ENCODE measurements at regions not wholly inside any gene's neighbourhood (a gene's known extent, or its start where the extent isn't known, plus 50 kb on each side); places are given as distances from the start of the nearest gene placed in this dataset.

DNA sequence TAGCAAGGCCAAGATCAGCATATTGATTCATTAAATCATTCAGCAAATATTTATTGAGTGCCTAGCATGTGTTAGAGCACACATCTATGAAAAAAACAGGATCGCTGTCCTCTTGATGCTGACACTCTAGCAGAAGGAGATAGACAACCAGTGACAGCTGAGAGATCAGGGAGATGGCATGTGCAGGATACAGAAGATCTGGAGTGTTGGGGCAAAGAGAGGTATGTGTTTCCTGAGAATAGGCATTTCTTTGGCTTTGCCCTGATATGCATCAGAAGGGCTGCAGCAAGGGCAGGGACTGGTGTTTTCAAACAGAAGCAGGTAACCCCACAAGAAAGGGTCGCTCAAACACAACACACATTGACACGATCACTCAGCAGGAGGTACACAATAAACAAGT is 423.4 kb downstream of the FOXO1 start:
- no peaks in the 10 kb centered on the region for H3K79me2 ChIP-seq (ENCODE audit: control insufficient read depth, low read length)
- H3K4me3 ChIP-seq (ENCODE audit: low read length) = no peak overlapping the region
- H3K9me3 ChIP-seq (ENCODE audit: control insufficient read depth, insufficient read depth, low read length) = no peaks in the 10 kb centered on the region
- TF ChIP-seq, protein P1, sequence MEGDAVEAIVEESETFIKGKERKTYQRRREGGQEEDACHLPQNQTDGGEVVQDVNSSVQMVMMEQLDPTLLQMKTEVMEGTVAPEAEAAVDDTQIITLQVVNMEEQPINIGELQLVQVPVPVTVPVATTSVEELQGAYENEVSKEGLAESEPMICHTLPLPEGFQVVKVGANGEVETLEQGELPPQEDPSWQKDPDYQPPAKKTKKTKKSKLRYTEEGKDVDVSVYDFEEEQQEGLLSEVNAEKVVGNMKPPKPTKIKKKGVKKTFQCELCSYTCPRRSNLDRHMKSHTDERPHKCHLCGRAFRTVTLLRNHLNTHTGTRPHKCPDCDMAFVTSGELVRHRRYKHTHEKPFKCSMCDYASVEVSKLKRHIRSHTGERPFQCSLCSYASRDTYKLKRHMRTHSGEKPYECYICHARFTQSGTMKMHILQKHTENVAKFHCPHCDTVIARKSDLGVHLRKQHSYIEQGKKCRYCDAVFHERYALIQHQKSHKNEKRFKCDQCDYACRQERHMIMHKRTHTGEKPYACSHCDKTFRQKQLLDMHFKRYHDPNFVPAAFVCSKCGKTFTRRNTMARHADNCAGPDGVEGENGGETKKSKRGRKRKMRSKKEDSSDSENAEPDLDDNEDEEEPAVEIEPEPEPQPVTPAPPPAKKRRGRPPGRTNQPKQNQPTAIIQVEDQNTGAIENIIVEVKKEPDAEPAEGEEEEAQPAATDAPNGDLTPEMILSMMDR (IDR thresholded peaks at IDR 0.05; ENCODE audit: low read depth, low read length, poor library complexity, severe bottlenecking) = no peak
- TF ChIP-seq EZH2phosphoT487 (IDR thresholded peaks at IDR 0.05; ENCODE audit: borderline replicate concordance, low read length) = no peak
- no peaks in the 10 kb centered on the region for H3K36me3 ChIP-seq (ENCODE audit: control insufficient read depth, low read length)
- H3K9me2 ChIP-seq (replicated peaks; ENCODE audit: control insufficient read depth, low read length) = no peaks in the 10 kb centered on the region
- H3K4me1 ChIP-seq (ENCODE audit: control insufficient read depth, low read length) = no peaks in the 10 kb centered on the region
- no peaks in the 10 kb centered on the region for H3F3A ChIP-seq (ENCODE audit: control insufficient read depth, insufficient read depth)
- no peak overlapping the region for H3K27ac ChIP-seq (ENCODE audit: low read depth, low read length)
- H4K20me1 ChIP-seq (ENCODE audit: control insufficient read depth, insufficient read depth, low read depth, low read length) = no peaks in the 10 kb centered on the region
- no peaks in the 10 kb centered on the region for H3K27me3 ChIP-seq (ENCODE audit: control insufficient read depth, low read length)
- H3K4me2 ChIP-seq (ENCODE audit: low read length) = no peak overlapping the region

GRCh38 chr13:40243982-40244381 is 422.5 kb downstream of the FOXO1 start:
- no peaks in the 10 kb centered on the region for H3K27me3 ChIP-seq (ENCODE audit: control insufficient read depth, low read length)
- no peaks in the 10 kb centered on the region for H3F3A ChIP-seq (ENCODE audit: control insufficient read depth, insufficient read depth)
- no peaks in the 10 kb centered on the region for H3K36me3 ChIP-seq (ENCODE audit: control insufficient read depth, low read length)
- H3K4me1 ChIP-seq (ENCODE audit: control insufficient read depth, low read length) = no peaks in the 10 kb centered on the region
- H3K27ac ChIP-seq (ENCODE audit: low read depth, low read length) = no peak overlapping the region
- H3K9me3 ChIP-seq (ENCODE audit: control insufficient read depth, insufficient read depth, low read length) = no peaks in the 10 kb centered on the region
- H3K79me2 ChIP-seq (ENCODE audit: control insufficient read depth, low read length) = no peaks in the 10 kb centered on the region
- H3K4me3 ChIP-seq (ENCODE audit: low read length) = no peak overlapping the region
- H3K4me2 ChIP-seq (ENCODE audit: low read length) = no peak overlapping the region
- no peaks in the 10 kb centered on the region for H4K20me1 ChIP-seq (ENCODE audit: control insufficient read depth, insufficient read depth, low read depth, low read length)
- TF ChIP-seq EZH2phosphoT487 (IDR thresholded peaks at IDR 0.05; ENCODE audit: borderline replicate concordance, low read length) = no peak
- TF ChIP-seq, protein P1 (IDR thresholded peaks at IDR 0.05; ENCODE audit: low read depth, low read length, poor library complexity, severe bottlenecking) = no peak
- no peaks in the 10 kb centered on the region for H3K9me2 ChIP-seq (replicated peaks; ENCODE audit: control insufficient read depth, low read length)

DNA sequence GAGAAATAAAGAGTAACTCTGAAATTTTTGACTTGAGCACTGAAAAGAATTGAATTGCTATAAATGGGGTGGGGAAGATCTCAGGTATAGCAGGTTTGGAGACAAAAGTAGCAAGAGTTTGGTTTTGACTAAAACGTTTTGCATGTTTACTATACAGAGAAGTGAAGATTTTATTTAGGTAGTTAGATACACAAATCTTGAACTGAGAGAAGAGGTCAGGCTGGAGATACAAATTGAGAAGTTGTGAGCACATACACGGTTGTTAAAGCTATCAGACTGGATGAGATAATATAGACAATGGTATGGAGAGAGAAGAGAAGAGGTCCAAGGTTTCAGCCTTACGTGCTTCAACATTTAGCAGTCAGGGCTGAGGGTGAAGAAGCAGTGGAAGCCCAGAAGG is 420.9 kb downstream of the FOXO1 start:
- H3K9me3 ChIP-seq (ENCODE audit: control insufficient read depth, insufficient read depth, low read length) = no peaks in the 10 kb centered on the region
- H3K36me3 ChIP-seq (ENCODE audit: control insufficient read depth, low read length) = no peaks in the 10 kb centered on the region
- H3F3A ChIP-seq (ENCODE audit: control insufficient read depth, insufficient read depth) = no peaks in the 10 kb centered on the region
- TF ChIP-seq EZH2phosphoT487 (IDR thresholded peaks at IDR 0.05; ENCODE audit: borderline replicate concordance, low read length) = no peak
- TF ChIP-seq, protein P1 (IDR thresholded peaks at IDR 0.05; ENCODE audit: low read depth, low read length, poor library complexity, severe bottlenecking) = no peak
- no peaks in the 10 kb centered on the region for H3K79me2 ChIP-seq (ENCODE audit: control insufficient read depth, low read length)
- H4K20me1 ChIP-seq (ENCODE audit: control insufficient read depth, insufficient read depth, low read depth, low read length) = no peaks in the 10 kb centered on the region
- no peak overlapping the region for H3K4me3 ChIP-seq (ENCODE audit: low read length)
- H3K4me1 ChIP-seq (ENCODE audit: control insufficient read depth, low read length) = no peaks in the 10 kb centered on the region
- H3K9me2 ChIP-seq (replicated peaks; ENCODE audit: control insufficient read depth, low read length) = no peaks in the 10 kb centered on the region
- no peak overlapping the region for H3K4me2 ChIP-seq (ENCODE audit: low read length)
- H3K27ac ChIP-seq (ENCODE audit: low read depth, low read length) = no peak overlapping the region
- H3K27me3 ChIP-seq (ENCODE audit: control insufficient read depth, low read length) = no peaks in the 10 kb centered on the region

- Histone ChIP-seq H3K4me3 (ENCODE audit: low read length) (no peak overlapping the region), H4K20me1 (ENCODE audit: control insufficient read depth, insufficient read depth, low read depth, low read length) (no peaks in the 10 kb centered on the region), H3F3A (ENCODE audit: control insufficient read depth, insufficient read depth) (no peaks in the 10 kb centered on the region), H3K36me3 (ENCODE audit: control insufficient read depth, low read length) (no peaks in the 10 kb centered on the region), H3K9me2 (replicated peaks; ENCODE audit: control insufficient read depth, low read length) (no peaks in the 10 kb centered on the region), H3K27me3 (ENCODE audit: control insufficient read depth, low read length) (no peaks in the 10 kb centered on the region), H3K4me1 (ENCODE audit: control insufficient read depth, low read length) (peaks cover 9% of the 10 kb centered on the region), H3K4me2 (ENCODE audit: low read length) (no peak overlapping the region), H3K27ac (ENCODE audit: low read depth, low read length) (no peak overlapping the region), H3K9me3 (ENCODE audit: control insufficient read depth, insufficient read depth, low read length) (no peaks in the 10 kb centered on the region), H3K79me2 (ENCODE audit: control insufficient read depth, low read length) (no peaks in the 10 kb centered on the region)
- no peak for TF ChIP-seq EZH2phosphoT487 (IDR thresholded peaks at IDR 0.05; ENCODE audit: borderline replicate concordance, low read length)
- TF ChIP-seq, protein P1 (IDR thresholded peaks at IDR 0.05; ENCODE audit: low read depth, low read length, poor library complexity, severe bottlenecking) = no peak
These were observed 418.6 kb downstream of the FOXO1 start for GRCh38 chr13:40247845-40248244.
